ENCODE measurements at regions not wholly inside any gene's neighbourhood (a gene's known extent, or its start where the extent isn't known, plus 50 kb on each side); places are given as distances from the start of the nearest gene placed in this dataset.
"Not testable (repeated sequence)": the region's sequence is repeated elsewhere in the genome, so short reads cannot be mapped to it uniquely, and the experiment has no call there.

DNA sequence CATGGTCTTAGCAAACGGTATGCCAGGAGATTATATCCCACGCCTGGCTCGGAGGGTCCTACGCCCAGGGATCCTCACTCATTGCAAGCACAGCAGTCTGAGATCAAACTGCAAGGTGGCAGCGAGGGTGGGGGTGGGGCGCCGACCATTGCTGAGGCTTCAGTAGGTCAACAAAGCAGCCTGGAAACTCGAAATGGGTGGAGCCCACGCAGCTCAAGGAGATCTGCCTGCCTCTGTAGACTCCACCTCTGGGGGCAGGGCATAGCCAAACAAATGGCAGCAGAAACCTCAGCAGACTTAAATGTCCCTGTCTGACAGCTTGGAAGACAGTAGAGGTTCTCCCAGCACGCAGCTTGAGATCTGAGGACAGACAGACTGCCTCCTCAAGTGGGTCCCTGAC lies 172.7 kb upstream of the IRAK1BP1 start:
- intact Hi-C loops (cut with micrococcal nuclease); H3K4me1 Mint-ChIP-seq (ENCODE audit: low read depth); H3K4me3 Mint-ChIP-seq; DNase-seq (ENCODE audit: low spot score); H3K27ac Mint-ChIP-seq; H3K9me3 Mint-ChIP-seq; H3K27me3 Mint-ChIP-seq (ENCODE audit: insufficient read depth); H3K36me3 Mint-ChIP-seq (ENCODE audit: low read depth): not testable (repeated sequence)

DNA sequence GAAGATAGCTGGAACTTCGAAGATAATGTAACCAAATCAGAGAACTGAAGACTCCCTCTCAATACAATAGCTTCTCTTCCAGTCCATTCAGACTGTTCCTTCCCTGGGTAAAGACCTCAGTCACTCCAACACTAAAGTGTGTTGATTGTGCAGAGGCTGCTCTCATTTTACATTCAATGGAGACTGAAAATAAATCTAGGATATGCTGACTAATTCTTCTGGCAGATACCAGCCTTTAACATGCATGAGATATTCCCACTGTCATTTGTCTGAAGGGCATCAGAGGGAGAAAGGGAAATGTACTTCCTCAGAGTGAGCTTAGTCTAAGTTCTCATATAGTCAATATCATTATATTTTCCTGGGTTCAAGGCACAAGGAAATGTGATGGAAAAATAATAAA lies 166.4 kb upstream of the IRAK1BP1 start:
- Mint-ChIP-seq H3K9me3 (peaks cover 4% of the 10 kb centered on the region), H3K27ac (no peak overlapping the region), H3K4me3 (no peak overlapping the region), H3K36me3 (ENCODE audit: low read depth) (no peaks in the 10 kb centered on the region), H3K4me1 (ENCODE audit: low read depth) (no peaks in the 10 kb centered on the region), H3K27me3 (ENCODE audit: insufficient read depth) (no peaks in the 10 kb centered on the region)
- intact Hi-C loops (cut with micrococcal nuclease) = no loop called here
- DNase-seq (ENCODE audit: low spot score) = no peak

DNA sequence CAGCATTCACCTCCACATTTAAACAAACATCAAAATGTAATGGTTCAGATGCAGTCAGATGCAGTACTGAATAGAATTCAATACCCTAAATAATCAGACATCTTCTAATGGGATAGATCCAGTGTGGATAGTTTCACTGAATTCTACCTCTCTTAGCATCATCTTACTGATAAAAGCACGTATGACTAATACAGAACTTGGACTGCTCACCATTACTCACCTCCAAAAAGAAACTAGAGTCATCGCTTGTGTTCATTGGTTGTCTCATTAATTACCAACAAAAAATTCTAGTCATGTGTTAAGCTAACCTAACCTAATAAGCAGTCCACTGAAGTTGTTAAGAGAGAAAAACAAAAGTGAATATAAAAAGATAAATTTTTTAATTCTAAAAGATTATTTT lies 165.9 kb upstream of the IRAK1BP1 start:
- no peak overlapping the region for H3K27ac Mint-ChIP-seq
- intact Hi-C loops (cut with micrococcal nuclease) = no loop called here
- H3K4me3 Mint-ChIP-seq = no peak overlapping the region

DNA sequence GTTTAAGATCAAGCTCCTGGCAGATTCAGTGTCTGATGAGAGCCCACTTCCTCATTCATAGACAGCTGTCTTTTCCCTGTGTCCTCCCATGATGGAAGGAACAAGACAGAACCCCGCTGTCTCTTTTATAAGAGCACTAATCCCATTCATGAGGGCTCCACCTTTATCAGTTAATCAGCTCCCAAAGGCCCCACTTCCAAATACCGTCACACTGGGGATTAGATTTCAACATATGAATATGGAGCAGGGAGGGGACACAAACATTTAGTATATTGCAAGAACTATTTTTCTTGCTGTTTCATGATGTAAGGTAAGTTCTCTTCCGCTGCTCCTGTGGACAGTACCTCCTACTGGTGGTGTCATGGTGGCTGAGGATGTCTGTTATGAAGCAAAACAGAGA lies 158.3 kb upstream of the IRAK1BP1 start:
- no peaks in the 10 kb centered on the region for H3K36me3 Mint-ChIP-seq (ENCODE audit: low read depth)
- no peak for DNase-seq (ENCODE audit: low spot score)
- H3K9me3 Mint-ChIP-seq = no peaks in the 10 kb centered on the region
- no peak overlapping the region for H3K4me3 Mint-ChIP-seq
- H3K4me1 Mint-ChIP-seq (ENCODE audit: low read depth) = no peaks in the 10 kb centered on the region
- H3K27me3 Mint-ChIP-seq (ENCODE audit: insufficient read depth) = no peaks in the 10 kb centered on the region
- intact Hi-C loops (cut with micrococcal nuclease) = no loop called here
- no peak overlapping the region for H3K27ac Mint-ChIP-seq

More for the DNA sequence above, 165.9 kb upstream of the IRAK1BP1 start:
- Mint-ChIP-seq H3K36me3 (ENCODE audit: low read depth) (no peaks in the 10 kb centered on the region), H3K9me3 (peaks cover 4% of the 10 kb centered on the region), H3K4me1 (ENCODE audit: low read depth) (no peaks in the 10 kb centered on the region), H3K27me3 (ENCODE audit: insufficient read depth) (no peaks in the 10 kb centered on the region)
- no peak for DNase-seq (ENCODE audit: low spot score)

DNA sequence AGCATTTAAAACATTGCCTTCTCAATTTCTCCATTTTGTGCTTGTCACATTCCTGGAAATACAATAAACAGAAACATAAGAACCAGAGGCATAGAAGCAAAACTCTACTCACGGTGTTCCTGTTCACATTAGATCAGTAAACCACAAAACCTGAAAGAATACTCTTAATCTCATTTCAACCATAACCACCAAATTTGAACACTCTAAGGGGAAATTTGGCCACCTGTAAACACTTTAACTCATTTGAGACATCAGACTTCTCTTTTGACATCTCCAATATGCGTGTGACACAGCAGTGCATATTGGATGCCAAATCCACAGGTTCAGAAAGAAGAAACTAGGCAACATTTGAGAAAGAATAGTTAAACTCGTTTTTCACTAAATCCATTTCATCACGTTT lies 153.8 kb upstream of the IRAK1BP1 start:
- H3K27me3 Mint-ChIP-seq (ENCODE audit: insufficient read depth) = no peaks in the 10 kb centered on the region
- H3K27ac Mint-ChIP-seq = no peak overlapping the region
- no peaks in the 10 kb centered on the region for H3K36me3 Mint-ChIP-seq (ENCODE audit: low read depth)
- H3K9me3 Mint-ChIP-seq = no peaks in the 10 kb centered on the region
- DNase-seq (ENCODE audit: low spot score) = no peak
- intact Hi-C loops (cut with micrococcal nuclease) = no loop called here
- no peak overlapping the region for H3K4me3 Mint-ChIP-seq
- no peaks in the 10 kb centered on the region for H3K4me1 Mint-ChIP-seq (ENCODE audit: low read depth)

DNA sequence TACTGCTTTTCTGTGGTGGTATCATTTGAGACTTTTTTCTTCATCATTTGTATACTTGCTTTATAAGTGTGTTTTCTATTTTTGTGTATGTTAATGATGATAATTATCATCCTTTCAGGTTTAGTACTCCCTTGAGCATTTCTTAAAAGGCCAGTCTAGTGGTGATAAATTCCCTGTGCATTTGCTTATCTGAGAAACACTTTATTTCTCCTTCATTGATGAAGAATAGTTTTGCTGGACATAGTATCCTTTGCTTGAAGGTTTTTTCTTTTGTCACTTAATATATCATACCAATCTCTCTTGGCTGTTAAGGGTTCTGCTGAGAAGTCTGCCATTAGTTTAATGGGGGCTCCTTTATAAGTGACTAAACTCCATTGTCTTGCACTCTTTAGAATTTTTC lies 123.2 kb upstream of the IRAK1BP1 start:
- H3K36me3 Mint-ChIP-seq (ENCODE audit: low read depth) = no peaks in the 10 kb centered on the region
- intact Hi-C loops (cut with micrococcal nuclease) = no loop called here
- no peak overlapping the region for H3K4me3 Mint-ChIP-seq
- peaks cover 32% of the 10 kb centered on the region for H3K9me3 Mint-ChIP-seq
- H3K27me3 Mint-ChIP-seq (ENCODE audit: insufficient read depth) = no peaks in the 10 kb centered on the region
- H3K4me1 Mint-ChIP-seq (ENCODE audit: low read depth) = no peaks in the 10 kb centered on the region
- DNase-seq (ENCODE audit: low spot score) = no peak
- H3K27ac Mint-ChIP-seq = no peak overlapping the region

DNA sequence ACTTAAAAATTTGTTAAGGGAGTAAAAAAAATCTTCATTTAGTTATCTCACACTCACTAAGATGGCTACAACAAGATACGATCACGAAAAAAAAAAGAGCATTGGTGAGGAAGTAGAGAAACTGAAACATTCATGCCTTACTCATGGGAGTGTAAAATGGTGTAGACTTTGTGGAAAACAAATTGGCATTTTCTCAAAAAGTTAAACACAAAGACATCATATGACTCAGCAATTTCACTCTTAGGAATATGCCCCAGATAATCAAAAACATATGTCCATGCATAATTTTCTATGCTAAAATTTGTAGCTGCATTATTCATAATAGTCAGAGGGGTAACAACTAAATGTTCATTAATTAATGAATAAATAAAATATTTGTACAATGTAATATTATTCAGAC lies 120.9 kb upstream of the IRAK1BP1 start:
- Mint-ChIP-seq H3K4me3 (no peak overlapping the region), H3K4me1 (ENCODE audit: low read depth) (no peaks in the 10 kb centered on the region), H3K27me3 (ENCODE audit: insufficient read depth) (no peaks in the 10 kb centered on the region), H3K9me3 (peaks cover 27% of the 10 kb centered on the region), H3K27ac (no peak overlapping the region), H3K36me3 (ENCODE audit: low read depth) (no peaks in the 10 kb centered on the region)
- intact Hi-C loops (cut with micrococcal nuclease) = no loop called here
- DNase-seq (ENCODE audit: low spot score) = no peak

DNA sequence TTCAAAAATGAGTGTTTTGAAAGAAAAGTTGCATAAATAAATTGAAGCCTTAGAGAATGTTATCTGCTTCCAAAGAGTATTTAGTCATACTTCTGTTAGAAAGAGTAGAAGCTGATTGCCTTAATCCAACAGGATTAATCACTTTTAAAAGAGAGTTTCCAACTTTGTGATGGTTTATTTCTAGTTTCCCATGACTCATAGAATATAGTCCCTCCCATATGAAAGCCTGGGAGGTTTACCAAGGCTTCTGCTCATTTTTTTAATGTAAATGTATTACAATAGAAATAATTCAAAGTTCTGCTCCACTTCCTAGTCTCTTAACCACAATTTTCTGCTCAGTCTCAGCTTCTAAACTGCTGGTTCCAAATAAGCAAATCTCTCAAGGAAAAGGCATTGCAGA lies 118.0 kb upstream of the IRAK1BP1 start:
- Mint-ChIP-seq H3K27me3 (ENCODE audit: insufficient read depth) (no peaks in the 10 kb centered on the region), H3K4me3 (no peak overlapping the region), H3K36me3 (ENCODE audit: low read depth) (no peaks in the 10 kb centered on the region), H3K9me3 (peaks cover 18% of the 10 kb centered on the region), H3K4me1 (ENCODE audit: low read depth) (no peaks in the 10 kb centered on the region), H3K27ac (no peak overlapping the region)
- intact Hi-C loops (cut with micrococcal nuclease) = no loop called here
- DNase-seq (ENCODE audit: low spot score) = no peak

DNA sequence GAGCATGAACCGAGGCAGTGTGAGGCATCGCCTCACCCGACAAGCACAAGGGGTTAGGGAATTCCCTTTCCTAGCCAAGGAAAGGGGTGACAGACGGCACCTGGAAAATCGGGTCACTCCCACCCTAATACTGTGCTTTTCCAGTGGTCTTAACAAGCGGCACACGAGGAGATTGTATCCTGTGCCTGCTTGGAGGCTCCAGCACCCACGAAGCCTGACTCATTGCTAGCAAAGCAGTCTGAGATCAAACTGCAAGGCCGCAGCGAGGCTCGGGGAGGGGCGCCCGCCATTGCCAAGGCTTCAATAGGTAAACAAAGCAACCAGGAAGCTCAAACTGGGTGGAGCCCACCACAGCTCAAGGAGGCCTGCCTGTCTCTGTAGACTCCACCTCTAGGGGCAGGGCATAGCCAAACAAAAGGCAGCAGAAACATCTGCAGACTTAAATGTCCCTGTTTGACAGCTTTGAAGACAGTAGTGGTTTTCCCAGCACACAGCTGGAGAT lies 109.0 kb upstream of the IRAK1BP1 start:
- DNase-seq (ENCODE audit: low spot score); H3K27me3 Mint-ChIP-seq (ENCODE audit: insufficient read depth); H3K4me1 Mint-ChIP-seq (ENCODE audit: low read depth); H3K36me3 Mint-ChIP-seq (ENCODE audit: low read depth); H3K27ac Mint-ChIP-seq; intact Hi-C loops (cut with micrococcal nuclease); H3K4me3 Mint-ChIP-seq: not testable (repeated sequence)
- peaks cover 28% of the 10 kb centered on the region for H3K9me3 Mint-ChIP-seq

DNA sequence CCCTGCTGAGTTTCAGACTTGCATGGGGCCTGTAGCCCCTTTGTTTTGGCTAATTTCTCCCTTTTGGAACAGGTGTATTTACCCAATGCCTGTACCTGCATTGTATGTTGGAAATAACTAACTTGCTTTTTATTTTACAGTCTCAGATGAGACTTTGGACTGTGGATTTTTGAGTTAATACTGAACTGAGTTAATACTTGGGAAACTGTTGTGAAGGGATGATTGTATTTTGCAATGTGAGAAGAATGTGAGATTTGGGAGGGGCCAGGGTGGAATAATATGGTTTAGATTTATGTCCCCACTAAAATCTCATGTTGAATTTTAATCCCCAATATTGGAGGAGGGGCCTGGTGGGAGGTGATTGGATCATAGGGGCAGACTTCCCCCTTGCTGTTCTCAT lies 99.1 kb upstream of the IRAK1BP1 start:
- Mint-ChIP-seq H3K27me3 (ENCODE audit: insufficient read depth) (no peaks in the 10 kb centered on the region), H3K27ac (no peak overlapping the region), H3K36me3 (ENCODE audit: low read depth) (no peaks in the 10 kb centered on the region), H3K4me1 (ENCODE audit: low read depth) (no peaks in the 10 kb centered on the region), H3K9me3 (no peaks in the 10 kb centered on the region), H3K4me3 (no peak overlapping the region)
- no peak for DNase-seq (ENCODE audit: low spot score)
- intact Hi-C loops (cut with micrococcal nuclease) = no loop called here

DNA sequence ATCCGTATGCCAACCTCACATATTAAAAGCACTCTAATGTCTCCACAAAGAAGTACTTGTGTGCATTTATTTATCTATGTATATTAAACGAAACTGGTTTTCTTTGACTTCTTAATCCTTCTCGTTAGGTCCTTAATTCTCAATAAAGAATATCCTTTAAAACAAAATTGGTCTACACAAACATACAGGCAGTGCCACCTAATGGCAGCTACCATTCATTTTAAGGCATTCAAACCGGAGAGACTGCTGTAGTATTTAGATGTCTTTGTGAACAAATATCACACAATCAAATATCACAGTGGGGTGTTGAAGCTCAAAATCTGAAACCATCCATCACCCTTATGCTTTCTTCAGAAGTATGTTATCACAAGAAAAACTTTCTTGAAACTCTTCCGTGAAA lies 96.6 kb upstream of the IRAK1BP1 start:
- no peak overlapping the region for H3K4me3 Mint-ChIP-seq
- H3K27ac Mint-ChIP-seq = no peak overlapping the region
- intact Hi-C loops (cut with micrococcal nuclease) = no loop called here
- no peaks in the 10 kb centered on the region for H3K9me3 Mint-ChIP-seq
- no peaks in the 10 kb centered on the region for H3K36me3 Mint-ChIP-seq (ENCODE audit: low read depth)
- no peak for DNase-seq (ENCODE audit: low spot score)
- H3K27me3 Mint-ChIP-seq (ENCODE audit: insufficient read depth) = no peaks in the 10 kb centered on the region
- H3K4me1 Mint-ChIP-seq (ENCODE audit: low read depth) = no peaks in the 10 kb centered on the region

DNA sequence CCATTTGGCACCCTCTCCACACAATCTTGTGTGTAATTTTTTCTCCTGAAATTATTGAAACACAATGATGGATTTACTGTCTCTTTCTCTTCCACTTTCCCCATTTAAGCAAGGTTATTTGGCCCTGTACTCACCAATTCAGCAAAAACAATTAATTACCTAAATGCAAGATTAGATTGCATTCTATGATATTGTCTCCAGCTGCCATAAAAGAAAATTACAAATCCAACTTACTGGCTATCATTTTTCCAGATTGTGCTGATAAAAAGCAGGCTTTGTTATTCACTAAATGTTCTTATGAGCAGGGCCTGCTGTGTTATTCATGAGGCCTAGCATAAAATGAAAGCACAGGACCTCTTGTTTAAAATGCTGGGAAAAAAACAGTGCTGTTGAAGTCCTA lies 95.8 kb upstream of the IRAK1BP1 start:
- Mint-ChIP-seq H3K27ac (no peak overlapping the region), H3K4me1 (ENCODE audit: low read depth) (no peaks in the 10 kb centered on the region), H3K4me3 (no peak overlapping the region), H3K36me3 (ENCODE audit: low read depth) (no peaks in the 10 kb centered on the region), H3K9me3 (no peaks in the 10 kb centered on the region), H3K27me3 (ENCODE audit: insufficient read depth) (no peaks in the 10 kb centered on the region)
- intact Hi-C loops (cut with micrococcal nuclease) = no loop called here
- no peak for DNase-seq (ENCODE audit: low spot score)

DNA sequence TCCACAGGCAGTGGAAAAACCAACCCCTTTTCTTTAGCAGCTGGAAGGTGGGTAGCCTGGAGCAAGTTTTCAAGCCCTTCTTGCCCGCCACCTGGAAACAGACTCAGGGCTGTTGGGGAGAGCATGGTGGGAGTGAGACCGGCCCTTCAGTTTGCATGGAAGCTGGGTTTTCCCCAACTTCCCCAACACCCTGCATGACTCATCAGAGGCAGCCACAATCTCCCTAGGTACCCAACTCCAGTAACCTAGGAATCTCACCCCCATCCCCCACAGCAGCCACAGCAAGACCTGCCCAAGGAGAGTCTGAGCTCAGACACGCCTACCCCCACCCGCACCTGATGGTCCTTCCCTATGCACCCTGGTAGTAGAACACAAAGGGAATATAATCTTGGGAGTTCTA lies 86.3 kb upstream of the IRAK1BP1 start:
- Mint-ChIP-seq H3K27me3 (ENCODE audit: insufficient read depth) (peaks cover 2% of the 10 kb centered on the region), H3K9me3 (peaks cover 4% of the 10 kb centered on the region), H3K27ac (no peak overlapping the region), H3K4me3 (no peak overlapping the region), H3K4me1 (ENCODE audit: low read depth) (no peaks in the 10 kb centered on the region), H3K36me3 (ENCODE audit: low read depth) (no peaks in the 10 kb centered on the region)
- no peak for DNase-seq (ENCODE audit: low spot score)
- intact Hi-C loops (cut with micrococcal nuclease) = no loop called here

DNA sequence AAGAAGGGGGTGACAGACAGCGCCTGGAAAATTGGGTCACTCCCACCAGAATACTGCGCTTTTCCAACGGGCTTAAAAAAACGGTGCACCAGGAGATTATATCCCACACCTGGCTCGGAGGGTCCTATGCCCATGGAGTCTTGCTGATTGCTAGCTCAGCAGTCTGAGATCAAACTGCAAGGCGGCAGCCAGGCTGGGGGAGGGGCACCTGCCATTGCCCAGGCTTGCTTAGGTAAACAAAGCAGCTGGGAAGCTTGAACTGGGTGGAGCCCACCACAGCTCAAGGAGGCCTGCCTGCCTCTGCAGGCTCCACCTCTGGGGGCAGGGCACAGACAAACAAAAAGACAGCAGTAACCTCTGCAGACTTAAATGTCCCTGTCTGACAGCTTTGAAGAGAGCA lies 84.0 kb upstream of the IRAK1BP1 start:
- H3K9me3 Mint-ChIP-seq; H3K4me1 Mint-ChIP-seq (ENCODE audit: low read depth); H3K27ac Mint-ChIP-seq; H3K4me3 Mint-ChIP-seq; intact Hi-C loops (cut with micrococcal nuclease); H3K36me3 Mint-ChIP-seq (ENCODE audit: low read depth); H3K27me3 Mint-ChIP-seq (ENCODE audit: insufficient read depth); DNase-seq (ENCODE audit: low spot score): not testable (repeated sequence)
